DMS153 treated with DMSO at 0.1 percent for 48 hours (cell line): ENCODE measurements at regions not wholly inside any gene's neighbourhood (a gene's known extent, or its start where the extent isn't known, plus 50 kb on each side); places are given as distances from the start of the nearest gene placed in this dataset.
"Not testable (repeated sequence)": the region's sequence is repeated elsewhere in the genome, so short reads cannot be mapped to it uniquely, and the experiment has no call there.

Source experiments
- DNase-seq: peaks from one replicate; lab custom pipeline; 2025; ENCODE audit not compliant: unreplicated experiment; lab: John Stamatoyannopoulos, UW

GRCh38 chr1:170375082-170375723 lies 156.8 kb upstream of the GORAB start:
- no peak for DNase-seq

- no peak for DNase-seq
Measured at GRCh38 chr1:170376801-170377385, 155.1 kb upstream of the GORAB start.

DNA sequence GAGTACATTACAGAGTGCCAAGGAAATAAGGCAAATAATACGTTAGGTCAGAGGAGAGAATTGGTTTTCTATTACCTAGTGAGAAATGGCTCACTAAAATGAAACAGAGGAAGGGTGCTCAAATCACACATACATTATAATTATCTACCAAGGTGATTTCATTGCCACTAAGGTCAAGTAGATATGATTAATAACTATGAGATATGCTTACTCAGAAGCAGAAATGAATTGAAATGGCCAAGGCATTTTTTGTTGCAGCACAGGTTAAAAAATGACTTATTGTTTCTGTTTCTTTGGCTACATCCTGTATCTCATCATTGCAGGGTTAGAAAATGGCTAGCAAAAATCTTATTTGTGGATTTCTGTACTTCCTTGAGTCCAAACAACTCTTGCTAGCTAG lies 154.5 kb upstream of the GORAB start:
- DNase-seq: no peak

DNA sequence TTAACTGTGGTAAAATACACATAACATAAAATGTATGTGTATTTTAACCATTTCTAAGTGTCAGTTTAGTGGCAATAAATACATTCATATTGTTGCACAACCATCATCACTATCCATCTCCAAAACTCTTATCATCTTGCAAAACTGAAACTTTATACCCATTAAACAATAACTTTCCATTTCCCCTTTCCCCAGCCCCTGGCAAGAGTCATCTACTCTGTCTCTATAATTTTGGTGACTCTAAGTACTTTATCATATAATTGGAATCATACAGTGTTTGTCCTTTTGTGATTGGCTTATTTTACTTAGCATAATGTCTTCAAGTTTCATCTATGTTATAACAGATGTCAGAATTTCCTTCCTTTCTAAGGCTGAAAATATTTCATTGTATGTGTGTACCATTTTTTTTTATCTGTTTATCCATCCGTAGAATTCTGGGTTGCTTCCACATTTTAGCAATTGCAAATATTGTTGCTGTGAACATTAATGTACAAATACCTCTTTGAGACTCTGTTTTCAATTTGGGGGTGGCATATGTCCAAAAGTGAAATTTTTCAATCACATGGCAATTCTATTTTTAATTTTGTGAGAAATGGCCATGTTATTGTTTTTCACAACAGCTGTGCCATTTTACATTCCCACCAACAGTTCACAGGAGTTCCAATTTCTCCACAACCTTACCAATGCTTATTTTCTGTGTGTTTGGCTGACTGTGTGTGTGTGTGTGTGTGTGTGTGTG lies 153.9 kb upstream of the GORAB start:
- DNase-seq: no peak

DNA sequence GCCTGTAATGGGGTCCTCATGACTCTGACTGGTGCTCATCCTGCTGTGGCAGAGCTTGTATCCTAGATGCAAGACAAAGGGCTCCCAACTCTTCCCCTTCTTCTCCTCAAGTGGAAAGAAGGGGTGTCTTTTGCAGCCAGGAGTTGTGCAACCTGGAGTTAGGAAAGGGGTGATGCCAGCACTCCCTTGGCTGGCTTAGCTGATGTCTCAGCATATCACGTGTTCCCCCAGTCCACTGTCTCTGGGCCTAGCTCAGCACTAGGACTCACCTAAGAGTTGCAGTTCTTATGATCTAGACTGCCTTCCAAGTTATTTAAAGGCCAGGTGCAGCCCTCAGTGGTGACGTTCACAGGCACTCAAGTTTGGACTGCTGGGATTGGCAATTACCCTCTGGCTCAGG lies 146.2 kb upstream of the GORAB start:
- DNase-seq: no peak

GRCh38 chr1:170388489-170388888 lies 143.5 kb upstream of the GORAB start:
- no peak for DNase-seq

GRCh38 chr1:170395149-170395548 lies 136.8 kb upstream of the GORAB start:
- DNase-seq: no peak

DNA sequence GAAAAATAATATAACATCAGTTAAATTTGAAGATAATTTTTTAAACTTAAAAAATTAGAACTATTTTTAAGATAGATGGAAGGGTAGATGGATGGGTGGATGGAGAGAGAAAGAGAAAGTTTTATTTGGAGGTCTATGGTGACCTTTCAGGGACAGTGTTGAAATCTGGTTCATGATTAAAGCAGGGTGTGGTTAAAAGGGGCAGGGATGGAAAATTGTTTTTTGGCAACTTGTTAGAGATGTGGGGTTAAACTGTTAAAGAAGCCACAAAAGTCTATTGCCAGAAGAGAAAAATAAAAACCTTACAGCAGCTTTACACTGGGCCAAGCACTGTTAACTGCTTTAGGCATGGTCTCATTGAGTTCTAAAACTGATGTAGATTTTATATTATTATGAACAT lies 134.9 kb upstream of the GORAB start:
- DNase-seq: no peak

- DNase-seq: no peak
Measured at GRCh38 chr1:170402476-170403311, 129.3 kb upstream of the GORAB start.

DNA sequence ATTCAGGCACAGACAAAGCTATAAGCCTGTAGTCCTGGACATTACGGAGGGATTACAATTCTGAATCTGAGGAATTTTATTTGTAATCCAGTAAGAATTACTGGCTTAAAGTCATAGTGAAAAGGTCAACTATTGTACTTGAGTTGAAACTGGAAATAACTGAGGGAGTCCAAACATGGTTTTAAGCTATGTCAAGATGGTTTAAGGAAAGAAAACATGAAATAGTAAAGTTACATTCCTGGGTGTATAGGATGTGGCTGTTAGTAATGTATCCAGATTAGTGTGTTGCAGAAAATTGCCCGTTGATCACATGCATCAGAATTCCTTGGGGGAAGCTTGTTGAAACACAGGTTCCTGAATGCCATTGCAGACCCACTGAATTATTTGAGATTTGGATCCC lies 124.8 kb upstream of the GORAB start:
- no peak for DNase-seq

DNA sequence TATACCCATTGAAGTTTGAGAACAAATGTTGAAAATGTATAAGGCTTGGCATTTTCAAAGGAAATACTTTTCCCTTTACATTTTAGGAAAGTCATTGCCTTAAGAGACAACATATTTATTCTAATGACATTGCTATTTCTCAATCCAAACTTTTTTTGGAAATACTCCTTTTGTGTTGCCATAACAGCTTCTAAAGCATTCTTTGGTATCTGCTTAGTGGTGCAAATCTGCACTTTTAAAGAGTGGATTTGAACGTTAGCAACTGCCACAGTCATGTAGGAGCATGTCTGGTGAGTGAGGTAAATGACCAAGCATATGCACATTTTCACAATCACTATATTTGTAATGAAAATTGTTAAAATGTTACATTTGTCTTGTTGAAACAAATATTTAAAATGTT lies 124.4 kb upstream of the GORAB start:
- DNase-seq: no peak

DNA sequence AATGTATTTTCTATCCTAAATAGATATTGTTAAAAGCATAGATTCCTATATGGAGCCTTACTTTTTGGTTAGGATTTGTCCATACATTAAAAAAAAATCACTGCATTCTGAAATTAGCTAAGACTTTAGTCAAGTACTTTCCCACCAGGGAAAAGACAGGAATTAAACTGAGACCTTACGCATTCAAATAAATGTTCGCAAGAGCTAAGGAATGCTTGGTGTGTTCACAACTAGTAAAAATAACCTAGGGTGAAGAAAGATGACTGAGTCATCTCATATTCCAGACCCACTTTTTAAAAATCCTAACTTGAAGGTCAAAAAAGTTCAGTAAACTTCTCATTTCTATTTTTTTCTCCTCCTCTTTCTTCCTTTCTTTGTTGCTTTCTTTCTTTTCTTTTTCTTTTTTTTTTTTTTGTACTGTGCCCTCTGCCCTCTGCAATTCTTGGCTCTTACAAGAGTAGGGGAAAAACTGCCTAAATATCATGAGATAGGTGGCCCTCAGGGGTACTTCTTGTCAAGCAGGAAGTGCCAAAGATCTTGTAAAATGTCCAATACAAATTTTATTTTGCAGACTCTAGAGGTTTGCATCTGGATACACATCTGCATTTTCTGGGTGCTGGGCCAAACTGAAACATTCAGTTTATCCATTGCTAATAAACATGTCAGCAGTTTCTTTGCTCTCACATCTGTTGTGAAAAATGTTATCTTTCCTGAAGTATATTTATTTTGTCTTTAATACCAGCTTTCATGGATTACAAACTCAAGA lies 121.4 kb upstream of the GORAB start:
- no peak for DNase-seq

DNA sequence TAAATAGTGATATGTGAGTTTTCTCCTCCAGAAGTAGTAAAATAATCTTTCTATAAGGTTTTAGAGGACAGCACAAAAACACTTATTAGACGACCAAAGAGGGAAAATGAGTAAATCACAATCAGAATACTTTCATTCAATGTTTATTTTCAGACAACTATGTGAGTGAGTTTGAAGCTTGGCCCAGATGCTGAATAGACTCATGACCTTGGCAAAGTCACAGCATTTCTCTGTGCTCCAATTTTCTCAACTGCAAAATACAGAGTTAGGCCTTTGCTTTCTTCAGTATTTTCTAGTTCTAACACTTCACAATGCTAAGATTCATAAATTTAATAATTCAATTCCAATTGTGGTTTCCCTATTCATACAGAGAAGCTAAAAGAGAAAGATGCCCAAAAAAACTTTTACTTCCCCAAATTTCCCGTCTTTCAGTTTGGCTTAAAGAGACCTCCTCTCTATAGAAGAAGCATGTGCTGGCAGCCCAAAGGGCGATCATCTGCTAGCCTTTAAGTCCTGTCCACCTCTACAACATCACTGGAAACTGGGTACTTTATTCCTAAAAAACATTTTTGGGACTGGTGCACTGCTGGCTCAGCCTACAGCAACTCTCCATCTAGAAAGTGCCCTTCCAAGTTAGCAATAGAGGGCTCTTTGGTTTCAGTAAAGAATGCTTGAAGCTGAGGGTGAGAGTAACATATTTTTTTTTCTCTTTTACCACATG lies 116.8 kb upstream of the GORAB start:
- no peak for DNase-seq

GRCh38 chr1:170415710-170416372 lies 116.1 kb upstream of the GORAB start:
- peak; percentile 24 for DNase-seq

DNA sequence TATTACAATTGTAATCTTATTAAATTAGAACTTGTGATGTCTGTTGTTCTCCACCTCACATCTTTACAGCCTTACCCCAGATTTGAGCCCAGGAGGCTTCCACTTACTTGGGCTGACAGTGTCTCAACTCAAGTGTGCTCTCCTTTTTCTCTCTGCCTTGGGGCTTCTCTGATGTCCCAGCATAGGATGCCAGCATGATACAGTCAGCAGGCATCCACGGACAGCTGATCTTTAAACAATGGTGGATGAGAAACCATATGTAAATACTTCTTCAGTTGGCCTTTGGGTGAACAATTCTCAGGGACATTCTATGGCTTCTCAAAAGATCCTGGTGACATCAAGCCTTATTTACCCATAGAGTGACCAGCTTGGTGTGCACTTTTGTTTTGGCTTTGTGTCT lies 107.6 kb upstream of the GORAB start:
- DNase-seq: no peak

DNA sequence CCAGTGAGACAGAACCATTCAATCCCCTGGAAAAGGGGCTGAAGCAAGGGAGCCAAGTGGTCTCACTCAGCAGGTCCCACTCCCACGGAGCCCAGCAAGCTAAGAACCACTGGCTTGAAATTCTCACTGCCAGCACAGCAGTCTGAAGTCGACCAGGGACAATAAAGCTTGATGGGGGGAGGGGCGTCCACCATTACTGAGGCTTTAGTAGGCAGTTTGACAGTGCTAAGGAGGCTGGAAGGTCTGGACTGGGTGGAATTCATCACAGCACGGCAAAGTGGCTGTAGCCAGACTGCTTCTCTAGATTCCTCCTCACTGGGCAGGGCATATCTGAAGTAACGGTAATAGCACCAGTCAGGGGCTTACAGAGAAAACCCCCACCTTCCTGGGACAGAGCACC lies 105.4 kb upstream of the GORAB start:
- DNase-seq: no peak

GRCh38 chr1:170427002-170427401 lies 105.0 kb upstream of the GORAB start:
- not testable (repeated sequence) for DNase-seq

GRCh38 chr1:170436928-170437327 lies 95.0 kb upstream of the GORAB start:
- DNase-seq: no peak

DNA sequence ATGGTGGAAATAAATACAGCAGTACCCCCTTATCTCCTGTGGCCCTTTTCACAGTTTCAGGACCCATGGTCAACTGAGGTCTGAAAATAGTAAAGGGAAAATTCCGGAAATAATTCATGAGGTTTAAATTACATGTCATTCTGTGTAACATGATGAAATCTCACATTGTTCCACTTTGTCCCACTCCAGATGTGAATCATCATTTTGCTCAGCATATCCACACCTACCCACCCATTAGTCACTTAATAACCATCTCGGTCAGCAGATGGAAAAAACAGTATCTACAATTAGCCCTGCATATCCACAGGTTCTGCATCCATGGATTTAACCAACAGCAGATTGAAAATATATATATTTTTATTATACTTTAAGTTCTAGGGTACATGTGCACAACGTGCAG lies 86.9 kb upstream of the GORAB start:
- DNase-seq: no peak

DNA sequence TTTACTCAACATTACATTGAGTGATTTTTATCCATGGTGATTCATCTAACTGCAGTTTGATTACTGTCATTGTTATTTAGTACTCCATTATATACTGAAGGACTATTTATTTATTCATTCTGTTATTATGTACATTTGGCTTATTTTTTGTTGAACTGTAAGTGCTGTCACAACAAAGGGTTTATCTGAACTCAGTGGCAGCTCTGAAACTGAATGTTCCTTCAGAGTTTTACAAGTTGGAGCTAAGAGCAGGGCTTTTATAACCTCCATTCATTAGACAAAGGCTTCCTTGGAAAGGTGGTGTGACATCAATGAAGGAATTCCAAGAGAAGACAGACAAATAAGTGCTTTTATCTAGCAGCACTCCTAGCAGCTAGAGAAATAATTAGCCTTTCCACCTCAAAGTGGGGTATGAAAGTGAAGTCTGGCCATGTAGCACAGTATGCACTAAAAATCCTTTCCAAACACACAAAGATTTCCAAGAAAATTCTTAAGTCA lies 83.3 kb upstream of the GORAB start:
- no peak for DNase-seq
